Neutrophil (primary cell): ENCODE measurements at regions not wholly inside any gene's neighbourhood (a gene's known extent, or its start where the extent isn't known, plus 50 kb on each side); places are given as distances from the start of the nearest gene placed in this dataset.

Experiments
- H3K27ac ChIP-seq: fragments of 200-600 bp; sonication (generic); 2 replicates; pipeline ENCODE4 v1.5.1; 2016; ENCODE audit warnings: mild to moderate bottlenecking, moderate library complexity
- H3K27me3 ChIP-seq: fragments of 200-600 bp; sonication (generic); 2 replicates; pipeline ENCODE4 v1.6.0; 2016; ENCODE audit warnings: mild to moderate bottlenecking
- H3K36me3 ChIP-seq: fragments of 200-600 bp; sonication (generic); 2 replicates; pipeline ENCODE4 v1.5.1; 2017
- H3K4me1 ChIP-seq, 2 experiments: fragments of 200-600 bp in 1 of 2; sonication (generic) in 1 of 2; 1 replicate in 1 of 2; 2 replicates in 1 of 2; pipeline versions ENCODE4 v1.5.1 to v1.6.1; 2013 to 2016; ENCODE audit warnings: low read depth in 1 of 2, low read length in 1 of 2, mild to moderate bottlenecking in 1 of 2, moderate library complexity in 1 of 2; ENCODE audit not compliant: control insufficient read depth in 1 of 2, insufficient read depth in 1 of 2
- H3K4me3 ChIP-seq, 2 experiments: fragments of 200-600 bp in 1 of 2; sonication (generic) in 1 of 2; 1 replicate in 1 of 2; 2 replicates in 1 of 2; pipeline ENCODE4 v1.5.1; 2013 to 2016; ENCODE audit warnings: low read depth in 1 of 2, low read length in 1 of 2, mild to moderate bottlenecking in 1 of 2, moderate library complexity in 1 of 2
- H3K9me3 ChIP-seq: fragments of 200-600 bp; sonication (generic); 2 replicates; pipeline ENCODE4 v1.5.1; 2016
- TF ChIP-seq, protein P1 (sequence below): fragments of 200-600 bp; sonication (generic); IDR thresholded peaks from 2 replicates; pipeline ENCODE4 v1.5.1; 2016; ENCODE audit warnings: antibody characterized with exemption

DNA sequence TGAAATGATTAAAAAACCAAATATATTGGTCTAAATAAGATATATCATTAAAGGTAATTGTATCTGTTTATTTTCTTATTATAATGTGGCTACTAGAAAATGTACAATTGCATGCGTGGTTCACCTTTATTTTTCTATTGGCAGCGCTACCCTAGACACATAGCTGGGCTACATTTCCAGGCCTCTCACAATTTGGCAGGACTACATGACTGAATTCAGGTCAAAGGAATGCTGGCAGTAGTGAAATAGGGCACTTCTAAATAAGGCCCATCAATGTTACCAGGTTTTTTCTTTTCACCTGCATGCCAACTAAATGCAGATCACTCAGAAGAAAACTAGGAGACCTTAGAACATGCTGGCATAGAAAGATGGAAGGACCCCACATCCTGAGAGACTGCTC is 1072.9 kb upstream of the SLIT2 start:
- Histone ChIP-seq H3K4me3 (no peak overlapping the region), H3K36me3 (no peaks in the 10 kb centered on the region), H3K4me1 (no peaks in the 10 kb centered on the region), H3K27me3 (no peaks in the 10 kb centered on the region), H3K27ac (no peak overlapping the region), H3K9me3 (no peaks in the 10 kb centered on the region)
- TF ChIP-seq, protein P1, sequence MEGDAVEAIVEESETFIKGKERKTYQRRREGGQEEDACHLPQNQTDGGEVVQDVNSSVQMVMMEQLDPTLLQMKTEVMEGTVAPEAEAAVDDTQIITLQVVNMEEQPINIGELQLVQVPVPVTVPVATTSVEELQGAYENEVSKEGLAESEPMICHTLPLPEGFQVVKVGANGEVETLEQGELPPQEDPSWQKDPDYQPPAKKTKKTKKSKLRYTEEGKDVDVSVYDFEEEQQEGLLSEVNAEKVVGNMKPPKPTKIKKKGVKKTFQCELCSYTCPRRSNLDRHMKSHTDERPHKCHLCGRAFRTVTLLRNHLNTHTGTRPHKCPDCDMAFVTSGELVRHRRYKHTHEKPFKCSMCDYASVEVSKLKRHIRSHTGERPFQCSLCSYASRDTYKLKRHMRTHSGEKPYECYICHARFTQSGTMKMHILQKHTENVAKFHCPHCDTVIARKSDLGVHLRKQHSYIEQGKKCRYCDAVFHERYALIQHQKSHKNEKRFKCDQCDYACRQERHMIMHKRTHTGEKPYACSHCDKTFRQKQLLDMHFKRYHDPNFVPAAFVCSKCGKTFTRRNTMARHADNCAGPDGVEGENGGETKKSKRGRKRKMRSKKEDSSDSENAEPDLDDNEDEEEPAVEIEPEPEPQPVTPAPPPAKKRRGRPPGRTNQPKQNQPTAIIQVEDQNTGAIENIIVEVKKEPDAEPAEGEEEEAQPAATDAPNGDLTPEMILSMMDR, result no peak

DNA sequence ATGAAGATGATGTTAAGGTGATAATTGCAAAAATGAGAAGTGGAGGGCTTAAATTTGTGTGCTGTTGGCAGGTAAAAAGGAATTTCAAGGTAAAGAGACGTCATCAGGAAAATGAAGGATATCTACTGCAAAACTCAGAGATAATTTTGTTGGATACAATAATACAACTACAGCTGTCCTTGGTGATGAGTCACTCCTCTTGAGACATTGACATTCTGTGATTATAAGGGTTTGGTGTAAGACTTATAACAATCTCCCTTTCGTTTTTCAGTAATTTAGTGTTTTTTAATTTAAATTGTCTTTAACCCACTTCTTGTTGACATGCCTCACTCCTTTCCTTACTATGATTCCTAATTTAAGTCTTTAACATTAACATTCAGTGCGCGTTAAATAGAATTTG is 1074.1 kb upstream of the SLIT2 start:
- no peaks in the 10 kb centered on the region for H3K27me3 ChIP-seq
- no peak overlapping the region for H3K27ac ChIP-seq
- no peak overlapping the region for H3K4me3 ChIP-seq
- TF ChIP-seq, protein P1, result no peak
- H3K4me1 ChIP-seq, result no peaks in the 10 kb centered on the region
- H3K9me3 ChIP-seq, result no peaks in the 10 kb centered on the region
- no peaks in the 10 kb centered on the region for H3K36me3 ChIP-seq

DNA sequence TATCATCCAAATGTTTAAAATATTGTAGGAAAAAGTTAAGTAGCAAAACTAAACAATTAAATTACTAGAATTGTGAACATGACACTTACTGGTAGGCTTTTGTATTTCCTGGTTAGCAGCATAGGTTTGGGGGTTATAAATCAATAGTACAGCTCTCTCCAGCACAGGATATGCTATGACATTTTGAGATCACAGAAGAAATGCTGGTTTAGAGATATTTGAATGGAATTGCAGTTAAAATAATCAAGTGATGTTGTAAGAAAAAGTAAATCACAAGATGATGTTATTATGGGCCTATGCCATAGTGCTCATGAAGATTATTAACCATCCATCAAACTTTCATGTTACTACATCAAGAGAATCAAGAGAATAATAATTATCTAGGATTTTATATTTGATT is 1079.9 kb upstream of the SLIT2 start:
- no peaks in the 10 kb centered on the region for H3K4me1 ChIP-seq
- no peak overlapping the region for H3K27ac ChIP-seq
- no peak overlapping the region for H3K4me3 ChIP-seq
- H3K36me3 ChIP-seq, result no peaks in the 10 kb centered on the region
- no peaks in the 10 kb centered on the region for H3K9me3 ChIP-seq
- H3K27me3 ChIP-seq, result no peaks in the 10 kb centered on the region
- TF ChIP-seq, protein P1, result no peak

DNA sequence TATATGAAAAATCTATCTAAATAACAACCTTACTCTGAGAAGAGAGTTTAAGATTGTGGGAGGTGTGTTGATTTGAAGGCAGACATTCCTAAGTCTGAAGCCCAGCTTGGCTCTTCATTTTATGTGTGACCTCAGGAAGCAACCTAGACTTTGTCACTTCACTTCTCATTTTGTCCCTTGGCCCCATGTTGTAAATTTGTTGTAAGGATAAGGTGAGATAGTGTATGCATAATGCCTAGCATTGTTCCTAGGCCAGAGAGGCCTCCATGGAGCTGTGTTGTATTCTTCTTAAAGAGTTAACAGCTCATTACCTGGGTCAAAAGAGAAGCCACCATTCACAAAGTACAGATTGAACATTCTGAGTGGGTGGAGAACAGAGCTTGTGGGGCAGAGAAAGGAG is 1084.4 kb upstream of the SLIT2 start:
- Histone ChIP-seq H3K4me1 (no peaks in the 10 kb centered on the region), H3K9me3 (no peaks in the 10 kb centered on the region), H3K4me3 (no peak overlapping the region), H3K27me3 (no peaks in the 10 kb centered on the region), H3K36me3 (no peaks in the 10 kb centered on the region), H3K27ac (no peak overlapping the region)
- TF ChIP-seq, protein P1, result no peak

DNA sequence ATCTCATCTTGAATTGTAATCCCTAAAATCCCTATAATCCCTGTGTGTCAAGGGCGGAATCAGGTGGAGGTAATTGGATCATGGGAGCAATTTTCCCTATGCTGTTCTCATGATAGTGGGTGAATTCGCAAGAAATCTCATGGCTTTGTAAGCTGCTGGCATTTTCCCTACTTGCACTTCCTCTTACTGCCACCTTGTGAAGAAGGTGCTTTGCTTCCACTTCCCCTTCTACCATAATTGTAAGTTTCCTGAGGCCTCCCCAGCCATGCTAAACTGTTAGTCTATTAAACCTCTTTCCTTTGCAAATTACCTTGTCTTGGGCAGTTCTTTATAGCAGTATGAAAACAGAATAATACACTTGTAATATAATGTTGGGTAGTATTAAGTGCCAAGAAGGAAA is 1087.4 kb upstream of the SLIT2 start:
- Histone ChIP-seq H3K27ac (no peak overlapping the region), H3K27me3 (no peaks in the 10 kb centered on the region), H3K4me1 (no peaks in the 10 kb centered on the region), H3K4me3 (no peak overlapping the region), H3K36me3 (no peaks in the 10 kb centered on the region), H3K9me3 (no peaks in the 10 kb centered on the region)
- TF ChIP-seq, protein P1, result no peak

DNA sequence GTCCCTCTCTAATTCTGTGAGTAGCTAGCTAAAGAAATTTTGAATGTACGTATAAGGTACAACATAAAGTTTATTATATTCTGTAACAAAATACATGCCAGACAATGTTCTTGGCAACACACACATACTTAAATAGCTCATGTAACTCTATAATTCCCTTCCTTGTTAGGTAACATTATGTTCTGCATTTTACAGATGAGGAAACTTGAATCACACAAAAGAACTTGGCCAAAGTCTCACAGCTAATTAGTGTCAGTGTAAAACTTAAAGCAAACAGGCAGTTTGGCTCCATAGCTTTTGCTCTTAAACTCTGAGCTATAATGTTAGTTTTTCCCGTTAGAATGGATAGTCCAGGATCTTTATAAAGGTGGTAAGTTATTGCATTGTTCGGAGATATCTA is 1091.8 kb upstream of the SLIT2 start:
- Histone ChIP-seq H3K4me1 (no peaks in the 10 kb centered on the region), H3K9me3 (no peaks in the 10 kb centered on the region), H3K36me3 (no peaks in the 10 kb centered on the region), H3K27ac (no peak overlapping the region), H3K4me3 (no peak overlapping the region), H3K27me3 (no peaks in the 10 kb centered on the region)
- TF ChIP-seq, protein P1, result no peak
